ENCODE measurements at regions not wholly inside any gene's neighbourhood (a gene's known extent, or its start where the extent isn't known, plus 50 kb on each side); places are given as distances from the start of the nearest gene placed in this dataset.

DNA sequence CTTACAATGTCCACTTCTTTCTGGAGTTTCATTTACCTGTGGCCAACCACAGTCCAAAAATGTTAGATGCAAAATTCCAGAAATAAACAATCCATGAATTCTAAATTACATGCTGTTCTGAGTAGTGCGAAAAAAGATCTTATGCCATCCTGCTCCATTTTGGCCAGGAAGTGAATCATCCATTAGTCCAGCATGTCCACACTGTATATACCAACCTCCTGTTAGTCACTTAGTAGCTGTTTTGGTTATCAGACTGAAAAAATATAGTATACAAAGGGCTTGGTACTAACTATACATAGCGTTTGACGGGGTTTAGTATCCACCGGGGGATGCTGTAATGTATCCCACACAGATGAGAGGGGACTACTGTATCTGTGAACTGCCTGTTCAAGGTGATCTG lies 618.0 kb upstream of the ARGLU1 start:
- no peaks in the 10 kb centered on the region for H3K36me3 ChIP-seq (ENCODE audit: control insufficient read depth in 1 of 2, insufficient read depth in 2 of 2, low read length in 2 of 2)
- H3K9me3 ChIP-seq (ENCODE audit: control insufficient read depth in 1 of 2, insufficient read depth in 1 of 2, low read depth in 1 of 2, low read length in 2 of 2) = peaks cover 0 to 3% of the 10 kb centered on the region in 2 experiments; a peak in 2 of 4 replicates
- no peak overlapping the region for H3K4me3 ChIP-seq (replicated peaks in 1 of 2; ENCODE audit: low read depth in 1 of 2, low read length in 2 of 2)
- H2AFZ ChIP-seq (ENCODE audit: low read depth, low read length, poor library complexity, severe bottlenecking) = no peak overlapping the region
- BruUV-seq (replicated peaks) = no TSS peak
- H3K4me1 ChIP-seq (ENCODE audit: control insufficient read depth in 1 of 2, insufficient read depth in 2 of 2, low read length in 2 of 2) = no peaks in the 10 kb centered on the region
- H3K79me2 ChIP-seq (ENCODE audit: insufficient read depth, low read length) = no peaks in the 10 kb centered on the region
- no peaks in the 10 kb centered on the region for H3K27me3 ChIP-seq (ENCODE audit: insufficient read depth, low read length)
- ChIA-PET RAD21 (ENCODE audit: low non-redundant PET in 1 of 2, low total read pairs in 2 of 2, uncharacterized antibody in 2 of 2, unreplicated experiment in 2 of 2) (no interaction called here), POLR2A (no interaction called here), CTCF (no interaction called here)
- H3K27ac ChIP-seq (ENCODE audit: low read depth, low read length) = no peak overlapping the region
- no peak overlapping the region for H3K9ac ChIP-seq (ENCODE audit: low read length)
- ATAC-seq = no peak
- no peaks in the 10 kb centered on the region for H3K9me2 ChIP-seq (ENCODE audit: insufficient read depth)
- intact Hi-C loops (cut with micrococcal nuclease) = no loop called here
- DNase-seq (ENCODE audit: low read depth, low spot score) = no peak
- H3K4me2 ChIP-seq (ENCODE audit: low read length) = no peak overlapping the region
- TF ChIP-seq POLR2A (IDR thresholded peaks at IDR 0.05; ENCODE audit: borderline replicate concordance, extremely low read depth, insufficient read depth, insufficient read length) (no peak), POLR2AphosphoS5 (IDR thresholded peaks at IDR 0.05; ENCODE audit: low read depth, low read length) (no peak), EGR1 (IDR thresholded peaks at IDR 0.05; ENCODE audit: low read depth) (no peak), ATF3 (IDR thresholded peaks at IDR 0.05) (no peak), YY1 (IDR thresholded peaks at IDR 0.05; ENCODE audit: extremely low read depth, insufficient replicate concordance, low read depth, low read length) (no peak), SRF (IDR thresholded peaks at IDR 0.05; ENCODE audit: low read depth) (no peak), CBX3 (IDR thresholded peaks at IDR 0.05; ENCODE audit: low read depth) (no peak), ZFX (IDR thresholded peaks at IDR 0.05) (no peak), TCF7L2 (IDR thresholded peaks at IDR 0.05; ENCODE audit: borderline replicate concordance, extremely low read depth, insufficient read depth, insufficient read length) (no peak), MAX (IDR thresholded peaks at IDR 0.05) (no peak), JUND (IDR thresholded peaks at IDR 0.05) (no peak), RAD21 (IDR thresholded peaks at IDR 0.05; ENCODE audit: low read depth) (no peak), ELF1 (IDR thresholded peaks at IDR 0.05; ENCODE audit: borderline replicate concordance, low read depth) (no peak), FOSL1 (IDR thresholded peaks at IDR 0.05; ENCODE audit: low read depth) (no peak), ZBTB33 (IDR thresholded peaks at IDR 0.05; ENCODE audit: extremely low read depth, insufficient replicate concordance, low read length) (no peak)
- TF ChIP-seq, protein P1, sequence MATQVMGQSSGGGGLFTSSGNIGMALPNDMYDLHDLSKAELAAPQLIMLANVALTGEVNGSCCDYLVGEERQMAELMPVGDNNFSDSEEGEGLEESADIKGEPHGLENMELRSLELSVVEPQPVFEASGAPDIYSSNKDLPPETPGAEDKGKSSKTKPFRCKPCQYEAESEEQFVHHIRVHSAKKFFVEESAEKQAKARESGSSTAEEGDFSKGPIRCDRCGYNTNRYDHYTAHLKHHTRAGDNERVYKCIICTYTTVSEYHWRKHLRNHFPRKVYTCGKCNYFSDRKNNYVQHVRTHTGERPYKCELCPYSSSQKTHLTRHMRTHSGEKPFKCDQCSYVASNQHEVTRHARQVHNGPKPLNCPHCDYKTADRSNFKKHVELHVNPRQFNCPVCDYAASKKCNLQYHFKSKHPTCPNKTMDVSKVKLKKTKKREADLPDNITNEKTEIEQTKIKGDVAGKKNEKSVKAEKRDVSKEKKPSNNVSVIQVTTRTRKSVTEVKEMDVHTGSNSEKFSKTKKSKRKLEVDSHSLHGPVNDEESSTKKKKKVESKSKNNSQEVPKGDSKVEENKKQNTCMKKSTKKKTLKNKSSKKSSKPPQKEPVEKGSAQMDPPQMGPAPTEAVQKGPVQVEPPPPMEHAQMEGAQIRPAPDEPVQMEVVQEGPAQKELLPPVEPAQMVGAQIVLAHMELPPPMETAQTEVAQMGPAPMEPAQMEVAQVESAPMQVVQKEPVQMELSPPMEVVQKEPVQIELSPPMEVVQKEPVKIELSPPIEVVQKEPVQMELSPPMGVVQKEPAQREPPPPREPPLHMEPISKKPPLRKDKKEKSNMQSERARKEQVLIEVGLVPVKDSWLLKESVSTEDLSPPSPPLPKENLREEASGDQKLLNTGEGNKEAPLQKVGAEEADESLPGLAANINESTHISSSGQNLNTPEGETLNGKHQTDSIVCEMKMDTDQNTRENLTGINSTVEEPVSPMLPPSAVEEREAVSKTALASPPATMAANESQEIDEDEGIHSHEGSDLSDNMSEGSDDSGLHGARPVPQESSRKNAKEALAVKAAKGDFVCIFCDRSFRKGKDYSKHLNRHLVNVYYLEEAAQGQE (IDR thresholded peaks at IDR 0.05; ENCODE audit: low read depth) = no peak
- TF ChIP-seq, protein P2, sequence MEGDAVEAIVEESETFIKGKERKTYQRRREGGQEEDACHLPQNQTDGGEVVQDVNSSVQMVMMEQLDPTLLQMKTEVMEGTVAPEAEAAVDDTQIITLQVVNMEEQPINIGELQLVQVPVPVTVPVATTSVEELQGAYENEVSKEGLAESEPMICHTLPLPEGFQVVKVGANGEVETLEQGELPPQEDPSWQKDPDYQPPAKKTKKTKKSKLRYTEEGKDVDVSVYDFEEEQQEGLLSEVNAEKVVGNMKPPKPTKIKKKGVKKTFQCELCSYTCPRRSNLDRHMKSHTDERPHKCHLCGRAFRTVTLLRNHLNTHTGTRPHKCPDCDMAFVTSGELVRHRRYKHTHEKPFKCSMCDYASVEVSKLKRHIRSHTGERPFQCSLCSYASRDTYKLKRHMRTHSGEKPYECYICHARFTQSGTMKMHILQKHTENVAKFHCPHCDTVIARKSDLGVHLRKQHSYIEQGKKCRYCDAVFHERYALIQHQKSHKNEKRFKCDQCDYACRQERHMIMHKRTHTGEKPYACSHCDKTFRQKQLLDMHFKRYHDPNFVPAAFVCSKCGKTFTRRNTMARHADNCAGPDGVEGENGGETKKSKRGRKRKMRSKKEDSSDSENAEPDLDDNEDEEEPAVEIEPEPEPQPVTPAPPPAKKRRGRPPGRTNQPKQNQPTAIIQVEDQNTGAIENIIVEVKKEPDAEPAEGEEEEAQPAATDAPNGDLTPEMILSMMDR (IDR thresholded peaks at IDR 0.05 in 2 of 3, conservative IDR thresholded peaks at IDR 0.05 in 1 of 3; ENCODE audit: borderline replicate concordance in 1 of 3, insufficient read depth in 1 of 3, low read depth in 2 of 3, low read length in 2 of 3) = no peak
- H4K20me1 ChIP-seq (ENCODE audit: insufficient read depth) = no peaks in the 10 kb centered on the region
